PFSK-1 (cell line): ENCODE measurements at regions not wholly inside any gene's neighbourhood (a gene's known extent, or its start where the extent isn't known, plus 50 kb on each side); places are given as distances from the start of the nearest gene placed in this dataset.

Experiments
- POLR2AphosphoS5 ChIP-seq: IDR thresholded peaks from 2 replicates; pipeline ENCODE4 v1.6.1; 2012; ENCODE audit warnings: low read depth, mild to moderate bottlenecking, control low read depth, low read length, moderate library complexity
- TAF1 ChIP-seq: IDR thresholded peaks from 2 replicates; pipeline ENCODE4 v1.6.1; 2012; ENCODE audit warnings: low read length, control low read depth, borderline replicate concordance; ENCODE audit not compliant: insufficient read depth
- TF ChIP-seq, protein P1 (sequence below), 2 experiments: IDR thresholded peaks; 2 replicates each; pipeline versions ENCODE4 v1.6.1 to v1.8.0; 2011 to 2012; ENCODE audit warnings: low read depth in 2 of 2, low read length in 2 of 2, control low read depth in 1 of 2, inconsistent platforms in 1 of 2, mild to moderate bottlenecking in 1 of 2, moderate library complexity in 1 of 2; ENCODE audit not compliant: insufficient read depth in 1 of 2

DNA sequence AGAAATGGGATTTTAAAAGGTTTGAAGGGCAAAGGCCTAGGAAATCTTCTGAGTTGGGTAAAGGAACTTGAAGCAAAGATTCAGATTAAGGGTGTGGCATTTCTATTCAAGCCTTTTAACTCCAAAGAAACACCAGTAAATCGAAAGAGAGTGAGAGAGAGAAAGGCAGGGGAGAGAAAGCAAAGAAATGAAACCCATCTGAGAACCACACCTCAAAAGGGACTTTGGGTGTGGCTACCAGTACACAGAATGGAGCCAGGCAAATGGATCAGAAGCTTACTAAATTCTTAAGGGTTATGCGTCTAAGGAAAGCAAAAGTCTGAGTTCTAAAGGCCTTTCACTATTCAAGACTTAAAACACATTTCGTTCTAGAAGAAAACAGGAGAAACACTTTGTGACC lies 277.4 kb downstream of the BCL11B start:
- TF ChIP-seq, protein P1, sequence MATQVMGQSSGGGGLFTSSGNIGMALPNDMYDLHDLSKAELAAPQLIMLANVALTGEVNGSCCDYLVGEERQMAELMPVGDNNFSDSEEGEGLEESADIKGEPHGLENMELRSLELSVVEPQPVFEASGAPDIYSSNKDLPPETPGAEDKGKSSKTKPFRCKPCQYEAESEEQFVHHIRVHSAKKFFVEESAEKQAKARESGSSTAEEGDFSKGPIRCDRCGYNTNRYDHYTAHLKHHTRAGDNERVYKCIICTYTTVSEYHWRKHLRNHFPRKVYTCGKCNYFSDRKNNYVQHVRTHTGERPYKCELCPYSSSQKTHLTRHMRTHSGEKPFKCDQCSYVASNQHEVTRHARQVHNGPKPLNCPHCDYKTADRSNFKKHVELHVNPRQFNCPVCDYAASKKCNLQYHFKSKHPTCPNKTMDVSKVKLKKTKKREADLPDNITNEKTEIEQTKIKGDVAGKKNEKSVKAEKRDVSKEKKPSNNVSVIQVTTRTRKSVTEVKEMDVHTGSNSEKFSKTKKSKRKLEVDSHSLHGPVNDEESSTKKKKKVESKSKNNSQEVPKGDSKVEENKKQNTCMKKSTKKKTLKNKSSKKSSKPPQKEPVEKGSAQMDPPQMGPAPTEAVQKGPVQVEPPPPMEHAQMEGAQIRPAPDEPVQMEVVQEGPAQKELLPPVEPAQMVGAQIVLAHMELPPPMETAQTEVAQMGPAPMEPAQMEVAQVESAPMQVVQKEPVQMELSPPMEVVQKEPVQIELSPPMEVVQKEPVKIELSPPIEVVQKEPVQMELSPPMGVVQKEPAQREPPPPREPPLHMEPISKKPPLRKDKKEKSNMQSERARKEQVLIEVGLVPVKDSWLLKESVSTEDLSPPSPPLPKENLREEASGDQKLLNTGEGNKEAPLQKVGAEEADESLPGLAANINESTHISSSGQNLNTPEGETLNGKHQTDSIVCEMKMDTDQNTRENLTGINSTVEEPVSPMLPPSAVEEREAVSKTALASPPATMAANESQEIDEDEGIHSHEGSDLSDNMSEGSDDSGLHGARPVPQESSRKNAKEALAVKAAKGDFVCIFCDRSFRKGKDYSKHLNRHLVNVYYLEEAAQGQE (IDR thresholded peaks at IDR 0.05; ENCODE audit: insufficient read depth in 1 of 2, low read depth in 2 of 2, low read length in 2 of 2): no peak
- TF ChIP-seq POLR2AphosphoS5 (no peak), TAF1 (no peak)
